VCaP (cell line): ENCODE measurements at regions not wholly inside any gene's neighbourhood (a gene's known extent, or its start where the extent isn't known, plus 50 kb on each side); places are given as distances from the start of the nearest gene placed in this dataset.

Experiments
- H3K27ac ChIP-seq: fragments of 450-650 bp; 2 replicates; pipeline ENCODE4 v1.5.1; 2017
- TF ChIP-seq, protein P1 (sequence below): fragments of 450-650 bp; conservative IDR thresholded peaks from 2 replicates; pipeline ENCODE4 v1.5.1; 2017; ENCODE audit warnings: mild to moderate bottlenecking, moderate library complexity

- TF ChIP-seq, protein P1, sequence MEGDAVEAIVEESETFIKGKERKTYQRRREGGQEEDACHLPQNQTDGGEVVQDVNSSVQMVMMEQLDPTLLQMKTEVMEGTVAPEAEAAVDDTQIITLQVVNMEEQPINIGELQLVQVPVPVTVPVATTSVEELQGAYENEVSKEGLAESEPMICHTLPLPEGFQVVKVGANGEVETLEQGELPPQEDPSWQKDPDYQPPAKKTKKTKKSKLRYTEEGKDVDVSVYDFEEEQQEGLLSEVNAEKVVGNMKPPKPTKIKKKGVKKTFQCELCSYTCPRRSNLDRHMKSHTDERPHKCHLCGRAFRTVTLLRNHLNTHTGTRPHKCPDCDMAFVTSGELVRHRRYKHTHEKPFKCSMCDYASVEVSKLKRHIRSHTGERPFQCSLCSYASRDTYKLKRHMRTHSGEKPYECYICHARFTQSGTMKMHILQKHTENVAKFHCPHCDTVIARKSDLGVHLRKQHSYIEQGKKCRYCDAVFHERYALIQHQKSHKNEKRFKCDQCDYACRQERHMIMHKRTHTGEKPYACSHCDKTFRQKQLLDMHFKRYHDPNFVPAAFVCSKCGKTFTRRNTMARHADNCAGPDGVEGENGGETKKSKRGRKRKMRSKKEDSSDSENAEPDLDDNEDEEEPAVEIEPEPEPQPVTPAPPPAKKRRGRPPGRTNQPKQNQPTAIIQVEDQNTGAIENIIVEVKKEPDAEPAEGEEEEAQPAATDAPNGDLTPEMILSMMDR: no peak
- no peak overlapping the region for H3K27ac ChIP-seq
These were observed 178.8 kb downstream of the IBTK start for GRCh38 chr6:82068721-82069120.

GRCh38 chr6:82066991-82067411 is 180.5 kb downstream of the IBTK start:
- TF ChIP-seq, protein P1: no peak
- H3K27ac ChIP-seq: no peak overlapping the region

GRCh38 chr6:82066196-82066595 is 181.3 kb downstream of the IBTK start:
- no peak overlapping the region for H3K27ac ChIP-seq

GRCh38 chr6:82063574-82063973 is 184.0 kb downstream of the IBTK start:
- TF ChIP-seq, protein P1: no peak
- H3K27ac ChIP-seq: no peak overlapping the region; the same call in 1 of the 2 replicates

More at GRCh38 chr6:82066196-82066595, 181.3 kb downstream of the IBTK start:
- TF ChIP-seq, protein P1: no peak

GRCh38 chr6:82062219-82062618 is 185.3 kb downstream of the IBTK start:
- no peak overlapping the region for H3K27ac ChIP-seq
- TF ChIP-seq, protein P1: no peak

GRCh38 chr6:82057846-82058554 is 189.5 kb downstream of the IBTK start:
- peak overlapping the region; percentile 28 for H3K27ac ChIP-seq
- TF ChIP-seq, protein P1: no peak

DNA sequence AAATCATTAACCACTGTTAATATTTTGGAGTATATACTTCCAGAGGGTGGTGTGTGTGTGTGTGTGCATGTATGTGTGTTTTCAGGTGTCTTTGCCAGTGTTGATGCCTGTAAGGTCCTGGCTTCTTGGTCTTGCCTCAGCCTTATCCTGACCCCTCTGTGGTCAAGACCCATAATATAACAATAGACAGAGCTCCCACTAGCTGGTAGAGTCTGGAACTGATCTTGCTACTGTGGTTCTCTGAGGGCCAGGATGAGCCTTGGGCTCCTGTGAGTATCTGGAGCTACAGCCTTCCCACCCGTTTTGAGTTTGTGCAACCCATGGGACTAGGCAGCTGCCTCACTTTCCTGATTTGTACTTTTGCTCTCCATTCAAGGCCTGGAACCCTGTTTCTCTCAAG is 191.0 kb downstream of the IBTK start:
- TF ChIP-seq, protein P1: no peak
- no peak overlapping the region for H3K27ac ChIP-seq
